Fibroblast of lung (primary cell): ENCODE measurements at regions not wholly inside any gene's neighbourhood (a gene's known extent, or its start where the extent isn't known, plus 50 kb on each side); places are given as distances from the start of the nearest gene placed in this dataset.

ENCODE experiments used
- CTCF ChIP-seq, 2 donors: IDR thresholded peaks in 1 of 2; conservative IDR thresholded peaks in 1 of 2; 1 replicate in 1 of 2; 2 replicates in 1 of 2; pipeline ENCODE4 v1.5.1; 2011 to 2012; ENCODE audit warnings: low read length in 2 of 2, control low read depth in 1 of 2, inconsistent platforms in 1 of 2, low read depth in 1 of 2, mild to moderate bottlenecking in 1 of 2
- EZH2 ChIP-seq: IDR thresholded peaks from 2 replicates; pipeline ENCODE4 v1.5.1; 2012; ENCODE audit warnings: low read length, control low read depth, mild to moderate bottlenecking; ENCODE audit errors: missing control alignments

DNA sequence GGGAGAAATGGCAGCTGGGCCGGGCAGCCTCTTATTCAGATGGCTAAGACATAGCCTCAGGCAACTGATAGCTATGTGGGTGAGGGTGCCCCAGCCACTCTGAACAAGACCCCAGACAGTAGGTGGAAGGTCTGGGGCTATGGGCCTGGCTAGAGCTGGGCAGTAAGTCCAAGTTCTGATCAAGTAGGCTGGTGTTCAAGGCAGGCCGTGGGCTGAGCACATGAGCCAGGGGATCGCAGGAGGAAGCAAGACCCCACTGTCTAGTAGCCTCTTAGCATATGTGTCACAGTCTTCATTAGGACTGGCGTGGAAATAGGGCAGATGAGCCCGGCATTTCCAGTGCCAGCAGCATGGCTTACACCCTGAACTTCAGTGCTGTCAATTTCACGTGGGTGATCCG, 192.1 kb downstream of the ADAMTS15 start:
- no peak for TF ChIP-seq CTCF (conservative IDR thresholded peaks at IDR 0.05 in 1 of 2, IDR thresholded peaks at IDR 0.05 in 1 of 2; ENCODE audit: low read depth in 1 of 2, low read length in 2 of 2)
- no peak for TF ChIP-seq EZH2
